CD14-positive monocyte (primary cell): ENCODE measurements at regions not wholly inside any gene's neighbourhood (a gene's known extent, or its start where the extent isn't known, plus 50 kb on each side); places are given as distances from the start of the nearest gene placed in this dataset.

ENCODE experiments used
- DNase-seq, 3 donors: peaks; one replicate each; pipeline ENCODE4 v3.0.0-alpha.2; 2011 to 2022
- H2AFZ ChIP-seq: 2 replicates; pipeline ENCODE4 v1.6.0; 2012; ENCODE audit warnings: mild to moderate bottlenecking, low read depth, low read length, inconsistent platforms; ENCODE audit not compliant: insufficient read depth, poor library complexity, severe bottlenecking
- H3K27ac ChIP-seq, 2 donors: 1 replicate in 1 of 2; 2 replicates in 1 of 2; pipeline ENCODE4 v1.5.1; 2012 to 2013; ENCODE audit warnings: low read length in 2 of 2, control low read depth in 1 of 2, inconsistent platforms in 1 of 2, low read depth in 1 of 2, mild to moderate bottlenecking in 1 of 2
- H3K27me3 ChIP-seq, 2 donors: one replicate each; pipeline versions ENCODE4 v1.6.0 to v1.6.1; 2011 to 2013; ENCODE audit warnings: low read length in 2 of 2; ENCODE audit not compliant: control insufficient read depth in 2 of 2, insufficient read depth in 2 of 2
- H3K36me3 ChIP-seq, 2 donors: replicated peaks in 1 of 2; 1 replicate in 1 of 2; 2 replicates in 1 of 2; pipeline versions ENCODE4 v1.5.1 to v1.6.1; 2012 to 2013; ENCODE audit warnings: low read length in 2 of 2, control low read depth in 1 of 2, inconsistent platforms in 1 of 2, mild to moderate bottlenecking in 1 of 2; ENCODE audit not compliant: insufficient read depth in 2 of 2, control insufficient read depth in 1 of 2
- H3K4me1 ChIP-seq, 2 donors: 1 replicate in 1 of 2; 2 replicates in 1 of 2; pipeline versions ENCODE4 v1.5.1 to v1.6.1; 2012 to 2013; ENCODE audit warnings: low read length in 2 of 2, control low read depth in 1 of 2, inconsistent platforms in 1 of 2, mild to moderate bottlenecking in 1 of 2, moderate library complexity in 1 of 2; ENCODE audit not compliant: insufficient read depth in 2 of 2, control insufficient read depth in 1 of 2
- H3K4me2 ChIP-seq: replicated peaks from 2 replicates; pipeline ENCODE3; 2012; ENCODE audit warnings: low read length, moderate library complexity, mild to moderate bottlenecking; ENCODE audit not compliant: poor library complexity, severe bottlenecking; ENCODE audit errors: extremely low read depth
- H3K4me3 ChIP-seq, 3 experiments: fragments of 200-600 bp in 1 of 3; sonication (generic) in 1 of 3; replicated peaks in 1 of 3; 1 replicate in 2 of 3; 2 replicates in 1 of 3; pipeline ENCODE4 v1.5.1; 2011 to 2013; ENCODE audit warnings: low read length in 3 of 3, mild to moderate bottlenecking in 3 of 3, control low read depth in 2 of 3, low read depth in 2 of 3, inconsistent platforms in 1 of 3, moderate library complexity in 1 of 3
- H3K79me2 ChIP-seq: 2 replicates; pipeline ENCODE4 v1.6.0; 2012; ENCODE audit warnings: mild to moderate bottlenecking, control low read depth, inconsistent platforms, low read length, moderate library complexity; ENCODE audit not compliant: insufficient read depth
- H3K9ac ChIP-seq: 2 replicates; pipeline ENCODE4 v1.6.0; 2017; ENCODE audit warnings: low read length, mild to moderate bottlenecking; ENCODE audit not compliant: insufficient read depth, poor library complexity, severe bottlenecking
- H3K9me3 ChIP-seq, 2 donors: replicated peaks in 1 of 2; 1 replicate in 1 of 2; 2 replicates in 1 of 2; pipeline versions ENCODE4 v1.5.1 to v1.6.1; 2012 to 2013; ENCODE audit warnings: low read length in 2 of 2, control low read depth in 1 of 2; ENCODE audit not compliant: control insufficient read depth in 1 of 2, insufficient read depth in 1 of 2
- H4K20me1 ChIP-seq: 2 replicates; pipeline ENCODE4 v1.6.0; 2012; ENCODE audit warnings: mild to moderate bottlenecking, low read length, control low read depth, moderate library complexity; ENCODE audit not compliant: insufficient read depth
- H3K27ac Mint-ChIP-seq, 7 donors: one replicate each; pipeline ENCODE4 v1.8.0; 2020; ENCODE audit warnings: mild to moderate bottlenecking in 7 of 7, mixed read lengths in 7 of 7, moderate library complexity in 6 of 7, inconsistent platforms in 2 of 7
- H3K27me3 Mint-ChIP-seq, 3 donors: one replicate each; pipeline ENCODE4 v1.8.0; 2021 to 2022; ENCODE audit warnings: low read depth in 3 of 3, mild to moderate bottlenecking in 3 of 3, mixed read lengths in 3 of 3, moderate library complexity in 3 of 3, inconsistent platforms in 1 of 3
- H3K36me3 Mint-ChIP-seq, 2 donors: one replicate each; pipeline ENCODE4 v1.8.0; 2020; ENCODE audit warnings: mixed read lengths in 2 of 2, inconsistent platforms in 1 of 2, mild to moderate bottlenecking in 1 of 2
- H3K4me1 Mint-ChIP-seq: one replicate; pipeline ENCODE4 v1.8.0; 2020; ENCODE audit warnings: mild to moderate bottlenecking, mixed read lengths
- H3K4me3 Mint-ChIP-seq, 2 donors: one replicate each; pipeline ENCODE4 v1.8.0; 2020; ENCODE audit warnings: mild to moderate bottlenecking in 2 of 2, mixed read lengths in 2 of 2, moderate library complexity in 1 of 2
- H3K9me3 Mint-ChIP-seq, 7 donors: one replicate each; pipeline ENCODE4 v1.8.0; 2020 to 2022; ENCODE audit warnings: mixed read lengths in 7 of 7, mild to moderate bottlenecking in 6 of 7, moderate library complexity in 6 of 7, inconsistent platforms in 2 of 7
- WGBS: methylation state at CpG from one replicate; pipeline ENCODE4 v1.1.5; 2013; ENCODE audit warnings: missing lambda C conversion rate; ENCODE audit not compliant: insufficient coverage; 5-methylcytosine and 5-hydroxymethylcytosine counted together
- intact Hi-C, 2 donors: fragments of 100-400 bp; cut with micrococcal nuclease; formaldehyde crosslinking; loops; one replicate each; pipeline versions ENCODE4 v1.15.0 to v1.15.1; 2023
- TF ChIP-seq, protein P1 (sequence below): fragments of 200-600 bp; IDR thresholded peaks from one replicate; pipeline ENCODE4 v1.8.0; 2022; ENCODE audit warnings: antibody characterized with exemption, mild to moderate bottlenecking

DNA sequence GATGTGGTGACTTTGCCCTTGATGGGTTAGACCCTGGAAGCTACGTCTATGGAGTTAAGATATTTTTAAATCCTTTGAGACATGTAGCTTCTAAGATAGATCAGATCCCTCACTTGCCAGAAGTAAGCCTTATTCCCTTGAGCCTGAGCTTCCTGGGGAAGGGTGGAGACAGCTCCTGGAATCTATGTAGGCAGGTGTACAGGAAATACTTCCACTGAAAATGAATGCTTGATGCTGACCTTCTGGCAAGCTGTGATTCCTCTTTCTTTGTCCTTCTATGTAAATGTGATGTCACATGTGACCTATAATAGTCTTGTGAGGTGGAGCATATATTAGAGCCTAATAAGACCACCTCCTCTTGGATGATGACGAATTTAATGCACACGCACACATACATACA is 1152.0 kb upstream of the ACO1 start:
- no peak overlapping the region for H3K4me3 ChIP-seq
- H3K36me3 ChIP-seq, result no peaks in the 10 kb centered on the region
- no peak overlapping the region for H3K9ac ChIP-seq
- TF ChIP-seq, protein P1, sequence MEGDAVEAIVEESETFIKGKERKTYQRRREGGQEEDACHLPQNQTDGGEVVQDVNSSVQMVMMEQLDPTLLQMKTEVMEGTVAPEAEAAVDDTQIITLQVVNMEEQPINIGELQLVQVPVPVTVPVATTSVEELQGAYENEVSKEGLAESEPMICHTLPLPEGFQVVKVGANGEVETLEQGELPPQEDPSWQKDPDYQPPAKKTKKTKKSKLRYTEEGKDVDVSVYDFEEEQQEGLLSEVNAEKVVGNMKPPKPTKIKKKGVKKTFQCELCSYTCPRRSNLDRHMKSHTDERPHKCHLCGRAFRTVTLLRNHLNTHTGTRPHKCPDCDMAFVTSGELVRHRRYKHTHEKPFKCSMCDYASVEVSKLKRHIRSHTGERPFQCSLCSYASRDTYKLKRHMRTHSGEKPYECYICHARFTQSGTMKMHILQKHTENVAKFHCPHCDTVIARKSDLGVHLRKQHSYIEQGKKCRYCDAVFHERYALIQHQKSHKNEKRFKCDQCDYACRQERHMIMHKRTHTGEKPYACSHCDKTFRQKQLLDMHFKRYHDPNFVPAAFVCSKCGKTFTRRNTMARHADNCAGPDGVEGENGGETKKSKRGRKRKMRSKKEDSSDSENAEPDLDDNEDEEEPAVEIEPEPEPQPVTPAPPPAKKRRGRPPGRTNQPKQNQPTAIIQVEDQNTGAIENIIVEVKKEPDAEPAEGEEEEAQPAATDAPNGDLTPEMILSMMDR, result no peak
- H3K9me3 ChIP-seq, result peaks cover 4 to 14% of the 10 kb centered on the region in 2 donors
- no peak overlapping the region for H2AFZ ChIP-seq
- DNase-seq, result no peak
- Mint-ChIP-seq H3K27ac (no peak overlapping the region), H3K27me3 (peaks cover 0 to 2% (median 0%) of the 10 kb centered on the region in 3 donors), H3K4me3 (no peak overlapping the region), H3K9me3 (peaks cover 5 to 13% (median 8%) of the 10 kb centered on the region in 7 donors), H3K4me1 (no peaks in the 10 kb centered on the region), H3K36me3 (no peaks in the 10 kb centered on the region)
- no peaks in the 10 kb centered on the region for H3K4me1 ChIP-seq
- no peak overlapping the region for H3K27ac ChIP-seq
- 80% methylated on average over 1 of the region's 3 CpGs for WGBS
- H4K20me1 ChIP-seq, result no peaks in the 10 kb centered on the region
- no peaks in the 10 kb centered on the region for H3K27me3 ChIP-seq
- H3K4me2 ChIP-seq, result no peak overlapping the region
- intact Hi-C loops, result no loop called here
- no peaks in the 10 kb centered on the region for H3K79me2 ChIP-seq

DNA sequence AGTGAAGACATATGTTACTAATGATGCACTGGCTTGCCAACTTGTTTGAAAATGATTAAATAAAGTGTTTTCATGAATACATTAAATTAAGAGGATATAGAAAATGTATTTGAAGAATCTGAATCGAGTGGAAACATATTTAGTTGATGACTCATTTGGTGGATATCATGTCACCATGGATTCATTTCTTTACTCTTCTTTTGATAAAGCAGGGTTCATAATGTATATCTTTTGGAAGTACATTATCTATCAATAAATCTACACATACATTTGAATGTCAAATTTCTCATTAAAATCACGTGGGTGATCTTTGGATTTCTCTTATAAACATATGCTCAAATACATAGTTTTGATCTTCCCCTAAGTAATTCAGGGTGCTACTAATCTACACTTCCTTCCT is 1148.1 kb upstream of the ACO1 start:
- WGBS, result 80% methylated on average over 1 of the region's 2 CpGs

More for the DNA sequence above, 1148.1 kb upstream of the ACO1 start:
- Histone ChIP-seq H3K4me1 (no peaks in the 10 kb centered on the region), H3K4me3 (no peak overlapping the region), H3K9me3 (peaks cover 0 to 2% of the 10 kb centered on the region in 2 donors), H4K20me1 (no peaks in the 10 kb centered on the region), H3K79me2 (no peaks in the 10 kb centered on the region), H3K9ac (no peak overlapping the region), H3K4me2 (no peak overlapping the region), H3K27ac (no peak overlapping the region), H3K36me3 (no peaks in the 10 kb centered on the region), H2AFZ (no peak overlapping the region), H3K27me3 (no peaks in the 10 kb centered on the region)
- Mint-ChIP-seq H3K4me1 (no peaks in the 10 kb centered on the region), H3K27ac (no peak overlapping the region), H3K4me3 (no peak overlapping the region), H3K9me3 (peaks cover 0 to 3% (median 0%) of the 10 kb centered on the region in 7 donors), H3K27me3 (no peaks in the 10 kb centered on the region), H3K36me3 (no peaks in the 10 kb centered on the region)
- no peak for DNase-seq
- intact Hi-C loops, result no loop called here
- TF ChIP-seq, protein P1, result no peak
